ENCODE measurements at regions not wholly inside any gene's neighbourhood (a gene's known extent, or its start where the extent isn't known, plus 50 kb on each side); places are given as distances from the start of the nearest gene placed in this dataset.
"Not testable (repeated sequence)": the region's sequence is repeated elsewhere in the genome, so short reads cannot be mapped to it uniquely, and the experiment has no call there.

DNA sequence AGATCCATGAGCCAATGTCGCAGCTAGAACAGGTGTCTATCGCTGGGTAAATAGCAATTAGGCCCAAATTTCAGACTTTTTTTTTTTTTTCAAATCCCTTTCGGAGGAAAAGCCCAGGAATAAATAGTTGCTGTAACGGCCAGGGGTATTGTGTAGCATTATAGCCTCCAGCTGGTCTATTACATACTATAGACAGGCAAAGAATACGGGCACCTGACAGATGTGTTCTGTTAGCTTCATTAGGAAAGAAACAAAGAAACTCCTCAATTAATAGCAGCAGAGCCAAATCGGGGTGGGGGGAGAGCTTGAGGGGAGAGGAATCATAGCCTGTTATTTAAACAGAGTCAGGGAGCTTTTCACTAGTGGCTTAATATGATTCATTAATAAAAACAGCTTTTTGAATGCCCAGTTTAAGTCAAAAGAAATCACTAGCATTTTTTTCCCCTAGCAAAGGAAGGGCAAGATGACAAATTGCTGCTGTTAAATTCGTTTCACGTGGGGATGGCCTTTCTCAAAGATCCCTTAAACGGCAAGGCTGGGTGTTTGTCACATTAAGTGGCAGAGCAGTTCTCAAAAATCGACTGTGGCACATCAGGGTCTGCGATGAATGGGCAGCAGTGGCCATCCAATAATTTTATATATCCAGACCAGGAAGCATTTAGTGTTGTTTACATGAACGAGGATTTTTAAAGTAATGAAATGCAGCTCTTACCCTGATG is 139.4 kb downstream of the ID4 start:
- DNase-seq (ENCODE audit: low read depth) = no peak

DNA sequence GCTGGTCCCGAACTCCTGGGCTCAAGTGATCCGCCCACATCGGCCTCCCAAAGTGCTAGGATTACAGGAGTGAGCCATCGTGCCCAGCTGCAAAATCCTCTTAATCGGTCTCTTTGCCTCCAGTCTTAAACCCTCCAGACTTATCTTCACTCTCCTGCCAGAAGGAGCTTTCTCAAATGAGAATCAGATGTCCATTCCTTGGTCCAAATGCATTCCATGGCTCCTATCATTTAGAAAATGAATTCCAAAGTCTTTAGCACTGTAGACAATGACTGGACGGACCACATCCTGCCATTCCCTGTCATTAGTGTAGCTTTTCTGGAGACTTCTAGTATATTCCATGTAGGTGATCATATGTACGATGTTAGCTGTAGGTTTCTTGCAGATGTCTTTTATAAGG is 141.9 kb downstream of the ID4 start:
- no peak for DNase-seq (ENCODE audit: low read depth)

DNA sequence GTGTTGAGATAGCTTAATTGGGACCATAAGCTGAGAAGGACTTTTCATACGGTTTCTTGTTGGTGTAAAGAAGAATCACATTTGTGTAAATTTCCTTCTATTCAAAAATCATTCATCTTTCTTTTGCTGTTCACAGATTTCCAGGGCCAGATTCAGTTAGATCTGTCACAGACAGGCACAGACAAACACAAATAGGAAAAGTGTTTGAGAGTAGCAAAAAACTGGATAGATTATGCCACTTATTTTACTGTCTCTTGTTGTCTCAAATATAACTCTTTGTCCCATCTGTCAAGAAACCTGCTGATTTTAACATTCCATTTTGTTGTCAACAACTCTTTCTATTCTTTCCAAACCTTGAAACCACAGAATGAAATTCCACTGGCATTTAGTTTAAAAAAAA is 142.8 kb downstream of the ID4 start:
- no peak for DNase-seq (ENCODE audit: low read depth)

DNA sequence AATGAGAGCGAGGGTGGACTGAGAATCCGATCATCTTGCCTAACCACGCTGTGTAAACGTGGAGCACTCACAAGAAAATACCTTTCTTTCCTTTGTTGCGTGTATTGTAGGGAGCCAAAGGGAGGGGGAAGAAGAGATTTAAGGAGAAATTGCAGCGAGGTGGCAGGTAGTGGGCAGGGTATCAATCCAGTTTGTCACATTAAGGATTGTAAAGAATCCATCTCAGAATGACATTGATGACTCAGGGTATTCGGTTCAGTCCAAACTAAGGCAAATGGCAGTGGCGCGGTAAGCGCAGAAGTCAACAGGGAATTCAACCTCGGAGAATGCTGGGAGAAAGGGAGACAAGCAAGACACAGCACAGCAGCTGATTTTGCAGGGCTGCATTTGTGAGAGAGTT is 146.2 kb downstream of the ID4 start:
- DNase-seq (ENCODE audit: low read depth) = no peak

DNA sequence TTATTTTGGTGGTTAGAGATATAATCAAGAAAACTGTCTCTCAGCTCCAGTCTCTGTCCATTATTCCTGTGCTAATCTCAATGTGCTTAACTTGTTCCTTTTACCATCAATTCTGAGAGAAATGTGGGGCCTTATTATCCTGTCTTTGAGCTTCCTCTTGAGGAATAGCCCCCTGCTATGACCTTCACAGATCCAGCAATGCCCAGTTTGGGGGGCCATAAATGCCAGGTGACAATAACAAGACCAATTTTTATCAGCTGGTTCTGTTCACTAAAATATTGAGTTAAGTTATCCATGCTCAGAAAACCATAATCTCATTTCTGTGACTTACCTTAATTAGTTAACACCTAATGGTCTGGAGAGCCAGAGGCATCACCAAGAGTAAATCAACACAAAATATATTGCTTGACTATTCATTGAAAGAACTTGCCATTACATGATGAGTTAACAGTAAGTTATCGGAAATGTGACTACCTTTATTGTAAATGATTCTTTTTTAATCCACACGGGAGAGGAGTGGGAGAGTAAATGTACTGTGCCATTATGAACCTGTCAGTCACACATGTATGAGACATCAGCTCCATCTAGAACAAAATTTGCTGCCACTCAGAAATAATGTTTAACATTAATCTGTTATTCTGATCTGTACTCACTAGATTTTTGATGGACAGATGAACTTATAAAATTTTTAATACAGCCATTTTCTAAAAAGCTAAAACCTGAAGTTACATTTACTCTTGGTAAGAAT is 149.7 kb downstream of the ID4 start:
- DNase-seq (ENCODE audit: low read depth) = no peak

DNA sequence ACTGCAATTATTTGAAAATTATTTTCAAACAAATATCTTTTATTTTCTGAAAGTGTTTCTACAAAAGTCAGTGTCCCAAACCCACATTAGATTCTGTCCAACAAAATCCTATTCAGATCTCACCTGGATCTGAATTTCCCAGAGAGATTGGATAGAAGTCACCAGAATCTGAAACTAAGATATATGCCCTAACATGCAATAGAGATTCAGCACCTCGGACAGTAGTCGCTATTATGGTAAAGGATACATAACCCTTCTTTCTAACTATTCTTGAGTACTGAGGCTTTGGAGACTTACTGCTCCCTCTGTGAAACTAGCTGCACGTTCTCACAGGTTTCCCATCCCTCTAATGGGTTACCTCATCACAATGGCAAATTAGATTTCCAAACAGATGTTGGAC is 151.4 kb downstream of the ID4 start:
- no peak for DNase-seq (ENCODE audit: low read depth)

DNA sequence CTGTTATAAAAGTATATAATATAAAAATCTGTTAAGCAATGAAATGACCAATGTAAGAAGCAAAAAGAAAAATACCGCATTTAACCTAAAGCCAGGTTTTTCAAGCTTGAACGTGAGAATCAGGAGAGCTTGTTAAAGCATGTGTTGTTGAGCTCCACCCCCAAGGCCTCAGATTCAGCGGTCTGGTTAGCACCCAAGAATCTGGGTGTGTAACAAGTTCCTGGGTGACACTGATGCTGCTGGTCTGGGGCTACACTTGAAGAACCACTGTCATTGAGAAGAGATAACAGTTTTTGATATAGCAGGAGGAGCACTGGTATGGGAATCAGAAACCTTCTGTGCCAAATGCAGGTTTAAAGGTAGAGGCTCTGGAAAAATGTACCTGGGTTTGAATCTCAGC is 154.0 kb downstream of the ID4 start:
- no peak for DNase-seq (ENCODE audit: low read depth)

DNA sequence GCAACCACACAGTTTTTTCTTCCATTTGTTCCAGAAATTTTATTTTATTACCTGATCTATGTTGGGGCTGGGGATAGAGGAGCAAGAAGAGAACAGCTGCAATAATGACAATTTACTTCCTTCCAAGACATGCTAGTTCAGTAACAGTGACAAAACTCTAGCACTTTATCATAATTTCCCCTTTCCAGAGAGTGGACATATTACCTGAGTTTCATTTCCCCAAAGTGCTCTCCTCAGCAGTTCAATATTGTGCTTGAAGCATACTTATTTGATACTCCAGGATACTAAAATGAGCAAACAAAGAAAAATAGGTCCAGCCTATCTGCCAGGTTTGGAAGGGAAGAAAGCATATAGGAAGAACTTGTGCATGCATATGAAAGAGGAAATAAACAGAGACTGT is 157.7 kb downstream of the ID4 start:
- no peak for DNase-seq (ENCODE audit: low read depth)

DNA sequence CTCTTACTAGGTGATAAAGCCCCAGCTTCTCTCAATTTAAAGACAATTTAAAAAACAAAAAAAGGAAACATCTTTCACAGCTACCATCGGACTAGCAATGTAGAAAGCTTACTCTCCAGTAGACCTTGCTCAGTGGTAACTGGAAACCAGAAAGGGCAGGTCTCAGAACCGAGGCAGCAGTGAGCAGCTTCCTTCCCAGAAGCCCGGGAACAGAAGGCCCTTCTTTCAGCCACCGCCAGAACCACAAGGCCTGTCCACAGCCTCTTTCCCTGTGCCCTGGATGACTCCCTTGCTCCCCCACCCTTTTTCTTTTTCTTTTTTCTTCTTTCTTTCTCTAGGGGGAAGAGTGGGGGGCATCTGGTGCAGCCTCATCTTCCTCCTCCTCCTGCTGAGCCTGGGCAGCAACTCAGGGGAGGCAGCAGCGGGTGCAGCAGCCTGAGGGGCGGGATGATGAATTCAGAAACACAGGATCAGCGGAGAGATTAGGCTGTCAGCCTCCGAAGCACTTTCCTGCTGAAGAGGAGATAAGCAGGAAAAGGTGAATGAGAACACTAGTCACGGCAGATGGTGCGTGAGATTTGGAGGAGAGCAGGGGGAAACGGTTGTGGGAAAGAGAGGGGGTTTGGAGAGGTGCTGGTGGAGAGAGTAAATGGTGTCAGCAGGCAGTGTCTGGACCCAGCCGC is 158.5 kb downstream of the ID4 start:
- no peak for DNase-seq (ENCODE audit: low read depth)

DNA sequence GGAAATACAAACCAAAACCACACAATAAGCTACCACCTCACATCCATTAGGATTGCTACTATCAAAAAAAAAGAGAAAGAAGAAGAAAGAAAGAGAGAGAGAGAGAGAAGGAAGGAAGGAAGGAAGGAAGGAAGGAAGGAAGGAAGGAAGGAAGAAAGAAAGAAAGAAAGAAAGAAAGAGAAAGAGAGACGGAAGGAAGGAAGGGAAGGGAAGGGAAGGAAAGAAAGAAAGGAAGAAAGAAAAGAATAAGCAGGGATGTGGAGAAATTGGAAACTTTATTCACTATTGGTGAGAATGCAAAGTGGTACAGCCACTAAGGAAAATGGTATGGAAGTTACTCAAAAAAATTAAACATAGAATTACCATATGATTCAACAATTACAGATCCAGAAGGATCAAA is 159.9 kb downstream of the ID4 start:
- no peak for DNase-seq (ENCODE audit: low read depth)

DNA sequence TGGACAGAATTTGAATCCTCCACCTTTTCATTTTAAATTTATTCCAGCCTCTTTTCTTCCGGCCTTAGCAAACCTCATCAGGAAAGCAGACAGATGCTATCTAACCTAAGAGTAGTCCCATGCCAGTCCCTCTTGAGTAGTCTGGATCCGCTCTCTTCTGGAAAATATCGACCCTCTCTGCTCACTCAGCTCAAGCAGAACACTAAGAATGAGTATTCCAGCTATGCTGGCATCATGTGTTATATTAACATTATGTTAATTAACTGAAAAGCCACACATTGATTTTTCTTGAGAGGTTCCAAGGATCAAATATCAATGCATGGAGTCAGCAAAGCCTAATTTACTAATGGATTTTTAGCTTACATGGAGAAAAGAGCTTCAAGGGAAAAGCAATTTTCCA is 161.4 kb downstream of the ID4 start:
- DNase-seq (ENCODE audit: low read depth) = no peak

DNA sequence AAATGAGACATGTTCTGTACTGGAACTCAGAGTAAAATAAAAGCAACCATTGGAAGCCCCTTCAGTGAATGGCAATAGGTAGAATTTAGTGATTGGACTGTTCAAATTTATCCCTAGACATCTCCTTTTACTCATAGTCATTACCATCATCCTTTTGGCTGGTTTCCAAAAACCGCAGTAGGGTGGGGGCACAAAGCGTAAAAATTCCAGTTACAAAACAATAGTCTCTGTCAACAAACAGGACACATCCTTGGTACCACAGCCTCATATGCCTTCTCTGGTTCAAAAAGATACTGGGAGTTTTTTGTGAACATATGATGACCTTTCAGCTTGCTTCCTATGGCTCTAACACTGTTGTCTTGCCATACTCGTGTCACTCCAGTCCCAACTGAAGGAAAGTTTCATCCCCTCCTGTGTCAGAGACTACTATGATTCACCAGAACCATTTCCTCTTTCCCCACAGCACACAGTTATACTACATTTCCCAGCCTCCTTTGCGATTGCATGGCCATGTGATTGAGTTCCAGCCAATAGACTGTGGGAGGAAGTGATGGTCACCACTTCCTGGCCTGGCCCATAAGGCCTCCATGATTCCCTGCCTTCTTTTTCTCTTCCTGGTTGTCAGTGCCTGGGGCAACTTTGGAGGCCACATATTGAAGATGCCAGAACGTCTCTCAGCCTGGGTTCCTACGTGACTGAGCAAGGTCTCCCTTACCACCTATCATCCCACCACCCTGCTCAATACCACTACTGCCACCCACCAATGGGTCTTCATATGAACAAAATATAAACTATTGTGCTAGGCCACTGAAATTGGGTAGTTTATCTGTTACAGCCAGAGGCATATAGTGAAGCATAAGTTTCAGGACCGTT is 162.4 kb downstream of the ID4 start:
- peak; percentile 26 for DNase-seq (ENCODE audit: low read depth)

DNA sequence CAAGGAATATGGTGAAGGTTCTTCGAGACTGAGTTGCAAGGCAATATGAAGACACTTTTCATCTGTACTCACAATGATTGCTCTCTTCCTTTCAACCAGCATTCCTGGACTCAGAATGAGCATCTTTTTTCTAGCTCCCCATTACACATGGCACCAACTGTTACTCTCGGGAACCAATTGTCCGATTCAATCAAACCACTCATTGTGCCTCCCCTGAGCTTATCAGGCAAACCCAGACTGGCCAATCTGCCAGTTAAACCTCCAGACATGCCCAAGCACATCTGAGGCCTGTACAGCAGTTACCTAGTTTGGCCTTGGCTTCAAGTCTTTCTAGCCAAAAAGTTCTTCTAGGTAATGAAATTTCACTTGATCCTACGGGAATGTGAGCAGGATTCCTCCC is 164.1 kb downstream of the ID4 start:
- DNase-seq (ENCODE audit: low read depth) = no peak

DNA sequence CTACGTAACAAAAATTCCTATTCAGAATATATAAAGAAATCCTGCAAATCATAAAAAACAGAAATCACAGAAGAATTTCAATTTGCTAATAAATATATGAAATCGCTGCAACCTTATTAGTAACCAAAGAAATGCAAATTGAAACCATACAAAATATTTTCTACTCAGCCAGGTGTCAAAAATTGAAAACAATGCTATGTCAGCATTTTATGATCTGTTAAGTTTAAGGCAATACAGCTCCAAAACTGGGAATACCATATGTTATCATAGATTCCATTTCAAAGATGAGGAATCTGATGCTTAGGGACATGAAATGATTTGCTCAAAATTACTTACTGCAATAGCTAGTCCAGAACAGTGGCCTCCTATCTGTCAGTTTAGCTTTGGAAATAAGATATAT is 168.9 kb downstream of the ID4 start:
- no peak for DNase-seq (ENCODE audit: low read depth)

DNA sequence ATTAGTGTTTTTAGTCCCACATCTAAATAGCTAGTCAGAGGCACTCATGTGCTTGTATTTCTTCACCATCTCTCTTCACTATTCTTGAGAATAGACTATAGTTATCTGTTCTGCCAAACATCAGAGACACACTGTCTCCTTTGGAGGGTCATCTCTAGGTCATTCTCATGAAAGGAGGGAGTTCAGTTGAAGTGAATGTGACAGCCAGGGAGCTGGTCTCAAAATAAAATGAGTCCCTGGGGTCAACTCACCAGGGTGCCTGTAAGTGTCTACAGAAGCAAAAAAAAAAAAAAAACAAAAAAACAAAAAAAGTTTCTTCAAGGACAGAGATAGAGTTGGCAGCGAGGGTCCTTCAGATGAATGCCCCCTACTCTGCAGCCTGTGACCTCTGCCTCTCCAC is 171.0 kb downstream of the ID4 start:
- DNase-seq (ENCODE audit: low read depth) = no peak

DNA sequence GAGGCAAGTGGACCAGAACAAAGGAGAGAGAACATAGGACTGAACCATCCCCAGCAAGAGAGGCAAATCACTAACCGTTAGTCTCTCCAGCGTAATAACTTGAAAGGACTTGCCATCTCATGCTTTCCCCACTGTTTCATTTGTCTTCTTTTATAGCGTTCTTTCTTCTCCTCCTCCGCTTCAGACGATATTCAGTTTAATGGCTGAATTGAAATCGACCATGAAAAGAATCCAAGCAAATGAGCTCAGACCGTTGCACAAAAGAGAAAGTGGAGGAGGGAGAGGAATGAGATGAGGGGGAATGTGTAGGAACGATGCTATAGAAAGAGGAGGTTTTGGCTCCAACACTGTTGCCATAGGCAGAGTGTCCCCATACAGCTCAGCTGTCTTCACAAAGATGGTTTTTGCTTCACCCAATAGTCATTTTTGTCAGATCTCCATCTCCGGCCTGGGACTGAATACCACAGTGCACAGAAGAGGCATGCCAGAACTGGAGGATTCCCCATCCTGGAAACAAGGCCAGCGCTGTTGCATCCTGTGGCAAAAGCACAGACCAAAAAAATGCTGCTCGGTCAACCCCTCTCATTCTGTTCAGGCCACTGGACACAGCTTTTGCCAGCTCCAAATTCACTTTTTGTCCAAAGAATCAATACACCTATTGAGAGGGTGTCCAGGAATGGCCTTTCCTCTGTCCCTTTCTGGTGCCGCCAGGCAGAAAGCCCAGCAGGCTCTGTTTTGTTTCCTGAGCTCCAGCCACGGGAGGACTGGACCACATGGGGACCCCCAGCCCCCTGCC is 176.1 kb downstream of the ID4 start:
- DNase-seq (ENCODE audit: low read depth) = no peak

DNA sequence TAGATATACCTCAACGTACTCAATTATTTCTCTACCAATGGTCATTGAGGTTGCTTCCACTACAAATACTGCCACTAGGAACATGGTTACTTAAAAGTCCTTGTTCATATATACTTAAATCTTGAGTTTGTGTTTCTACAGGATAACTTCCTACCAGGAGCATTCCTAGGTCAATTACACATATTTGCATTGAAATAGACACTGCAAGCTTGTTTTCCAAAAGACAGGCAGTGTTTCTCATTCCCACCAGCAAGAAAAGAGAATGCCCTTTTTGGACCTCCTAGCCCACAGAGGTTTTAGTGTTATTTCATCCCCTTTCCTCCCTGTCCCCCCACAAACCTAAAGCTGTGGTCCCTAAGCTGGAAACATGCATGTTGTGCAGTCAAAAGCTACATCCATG is 177.3 kb downstream of the ID4 start:
- DNase-seq (ENCODE audit: low read depth) = no peak

DNA sequence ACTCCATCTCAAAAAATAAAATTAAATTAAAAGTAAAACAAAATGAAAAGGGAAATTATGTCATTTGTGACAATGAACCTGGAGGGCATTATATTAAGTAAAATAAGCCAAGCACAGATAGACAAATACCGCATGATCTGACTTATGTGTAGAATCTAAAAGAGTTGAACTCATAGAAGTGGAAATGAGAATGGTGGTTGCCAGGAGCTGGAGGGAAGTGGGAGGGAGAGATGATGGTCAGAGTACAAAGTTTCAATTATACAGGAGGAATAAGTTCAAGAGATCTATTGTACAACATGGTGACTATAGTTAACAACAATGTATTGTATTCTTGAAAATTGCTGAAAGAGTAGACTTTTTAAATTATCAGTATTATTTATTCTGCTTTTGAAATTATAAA is 183.4 kb downstream of the ID4 start:
- DNase-seq (ENCODE audit: low read depth) = no peak

DNA sequence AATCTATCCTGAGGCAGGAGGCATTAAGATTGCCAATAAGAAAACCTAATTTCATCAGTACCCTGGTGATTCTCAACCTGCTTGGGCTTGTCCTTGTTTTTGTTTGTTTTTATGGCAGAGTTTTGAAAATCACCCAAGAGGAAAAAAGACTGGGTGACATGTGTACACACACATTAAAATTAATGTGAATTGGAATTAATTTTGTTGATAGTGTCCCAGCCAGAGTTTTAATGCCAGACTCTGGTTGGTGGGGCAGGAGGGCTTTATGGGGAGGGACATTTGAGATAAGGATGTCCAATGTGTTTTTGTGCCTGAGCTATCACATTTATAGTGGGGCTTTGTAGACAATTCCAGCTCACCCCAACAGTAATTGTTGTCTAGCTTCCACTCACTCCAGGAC is 184.6 kb downstream of the ID4 start:
- no peak for DNase-seq (ENCODE audit: low read depth)

DNA sequence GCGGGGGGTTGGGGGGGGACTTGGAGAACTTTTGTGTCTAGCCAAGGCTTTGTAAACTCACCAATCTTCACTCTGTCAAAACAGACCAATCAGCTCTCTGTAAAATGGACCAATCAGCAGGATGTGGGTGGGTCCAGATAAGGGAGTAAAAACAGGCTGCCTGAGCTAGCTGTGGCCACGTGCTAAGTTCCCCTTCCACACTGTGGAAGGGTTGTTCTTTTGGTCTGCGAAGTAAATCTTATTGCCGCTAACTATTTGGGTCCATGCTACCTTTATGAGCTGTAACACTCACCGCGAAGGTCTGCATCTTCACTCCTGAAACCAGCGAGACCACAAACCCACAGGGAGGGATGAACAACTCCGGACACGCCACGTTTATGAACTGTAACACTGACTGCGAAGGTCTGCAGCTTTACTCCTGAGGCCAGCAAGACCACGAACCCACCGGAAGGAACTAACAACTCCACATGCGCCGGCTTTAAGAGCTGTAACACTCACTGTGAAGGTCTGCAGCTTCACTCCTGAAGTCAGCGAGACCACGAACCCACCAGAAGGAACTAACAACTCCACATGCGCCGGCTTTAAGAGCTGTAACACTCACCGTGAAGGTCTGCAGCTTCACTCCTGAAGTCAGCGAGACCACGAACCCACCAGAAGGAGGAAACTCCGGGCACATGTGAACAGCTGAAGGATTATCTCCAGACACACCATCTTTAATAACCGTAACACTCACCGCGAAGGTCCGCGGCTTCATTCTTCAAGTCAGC is 186.6 kb downstream of the ID4 start:
- DNase-seq (ENCODE audit: low read depth) = not testable (repeated sequence)

DNA sequence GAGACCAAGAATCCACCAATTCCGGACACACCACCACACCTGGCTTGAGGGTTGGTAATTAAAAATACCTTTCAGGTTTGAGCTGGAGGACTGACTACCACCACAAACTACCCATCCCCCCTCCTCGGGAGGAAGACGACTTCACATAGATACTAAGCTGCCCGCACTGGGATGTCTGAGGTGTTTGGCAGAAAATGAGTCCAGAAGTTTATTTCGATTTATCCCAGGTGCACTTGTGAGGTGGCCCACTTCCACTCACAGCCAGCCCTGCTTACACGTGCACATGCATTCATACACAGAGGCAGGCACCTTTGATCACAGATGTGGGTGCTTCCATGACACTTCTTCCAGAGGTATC is 187.1 kb downstream of the ID4 start:
- no peak for DNase-seq (ENCODE audit: low read depth)
